ENCODE measurements at regions not wholly inside any gene's neighbourhood (a gene's known extent, or its start where the extent isn't known, plus 50 kb on each side); places are given as distances from the start of the nearest gene placed in this dataset.
A peak's percentile ranks its signal among the peaks of the same experiment; 100 is the strongest.

DNA sequence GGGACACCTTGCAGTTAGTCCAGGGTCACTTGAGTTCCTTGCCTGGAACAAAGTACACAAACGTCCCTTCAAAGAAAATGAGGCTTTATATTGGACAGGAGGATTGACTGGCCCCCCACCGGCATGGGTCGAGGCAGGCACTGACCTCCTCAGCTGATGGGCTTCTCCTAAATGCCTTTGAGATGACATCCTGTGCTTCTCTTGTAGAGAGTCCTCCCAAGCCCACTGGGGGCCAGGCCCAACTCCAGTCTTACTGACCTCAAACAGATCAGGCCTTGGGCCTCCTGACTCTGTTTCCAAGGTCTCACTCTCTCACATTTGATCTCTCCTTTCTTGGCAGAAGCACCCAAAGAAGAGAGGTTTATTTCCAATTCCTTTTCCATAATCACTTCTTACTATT is 516.1 kb downstream of the MCTP2 start:
- no peak overlapping the region for H3K4me3 ChIP-seq (replicated peaks; ENCODE audit: insufficient read depth, low read length)
- DNase-seq (ENCODE audit: low read depth in 1 of 2, low spot score in 1 of 2) = no peak
- no peak overlapping the region for H3K27ac ChIP-seq (replicated peaks)
- H3K27me3 ChIP-seq (ENCODE audit: insufficient read depth, poor library complexity, severe bottlenecking) = no peaks in the 10 kb centered on the region
- TF ChIP-seq, protein P1, sequence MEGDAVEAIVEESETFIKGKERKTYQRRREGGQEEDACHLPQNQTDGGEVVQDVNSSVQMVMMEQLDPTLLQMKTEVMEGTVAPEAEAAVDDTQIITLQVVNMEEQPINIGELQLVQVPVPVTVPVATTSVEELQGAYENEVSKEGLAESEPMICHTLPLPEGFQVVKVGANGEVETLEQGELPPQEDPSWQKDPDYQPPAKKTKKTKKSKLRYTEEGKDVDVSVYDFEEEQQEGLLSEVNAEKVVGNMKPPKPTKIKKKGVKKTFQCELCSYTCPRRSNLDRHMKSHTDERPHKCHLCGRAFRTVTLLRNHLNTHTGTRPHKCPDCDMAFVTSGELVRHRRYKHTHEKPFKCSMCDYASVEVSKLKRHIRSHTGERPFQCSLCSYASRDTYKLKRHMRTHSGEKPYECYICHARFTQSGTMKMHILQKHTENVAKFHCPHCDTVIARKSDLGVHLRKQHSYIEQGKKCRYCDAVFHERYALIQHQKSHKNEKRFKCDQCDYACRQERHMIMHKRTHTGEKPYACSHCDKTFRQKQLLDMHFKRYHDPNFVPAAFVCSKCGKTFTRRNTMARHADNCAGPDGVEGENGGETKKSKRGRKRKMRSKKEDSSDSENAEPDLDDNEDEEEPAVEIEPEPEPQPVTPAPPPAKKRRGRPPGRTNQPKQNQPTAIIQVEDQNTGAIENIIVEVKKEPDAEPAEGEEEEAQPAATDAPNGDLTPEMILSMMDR (IDR thresholded peaks at IDR 0.05; ENCODE audit: insufficient read depth, low read length) = no peak
- no peak for TF ChIP-seq GABPA (IDR thresholded peaks at IDR 0.05; ENCODE audit: low read depth)

DNA sequence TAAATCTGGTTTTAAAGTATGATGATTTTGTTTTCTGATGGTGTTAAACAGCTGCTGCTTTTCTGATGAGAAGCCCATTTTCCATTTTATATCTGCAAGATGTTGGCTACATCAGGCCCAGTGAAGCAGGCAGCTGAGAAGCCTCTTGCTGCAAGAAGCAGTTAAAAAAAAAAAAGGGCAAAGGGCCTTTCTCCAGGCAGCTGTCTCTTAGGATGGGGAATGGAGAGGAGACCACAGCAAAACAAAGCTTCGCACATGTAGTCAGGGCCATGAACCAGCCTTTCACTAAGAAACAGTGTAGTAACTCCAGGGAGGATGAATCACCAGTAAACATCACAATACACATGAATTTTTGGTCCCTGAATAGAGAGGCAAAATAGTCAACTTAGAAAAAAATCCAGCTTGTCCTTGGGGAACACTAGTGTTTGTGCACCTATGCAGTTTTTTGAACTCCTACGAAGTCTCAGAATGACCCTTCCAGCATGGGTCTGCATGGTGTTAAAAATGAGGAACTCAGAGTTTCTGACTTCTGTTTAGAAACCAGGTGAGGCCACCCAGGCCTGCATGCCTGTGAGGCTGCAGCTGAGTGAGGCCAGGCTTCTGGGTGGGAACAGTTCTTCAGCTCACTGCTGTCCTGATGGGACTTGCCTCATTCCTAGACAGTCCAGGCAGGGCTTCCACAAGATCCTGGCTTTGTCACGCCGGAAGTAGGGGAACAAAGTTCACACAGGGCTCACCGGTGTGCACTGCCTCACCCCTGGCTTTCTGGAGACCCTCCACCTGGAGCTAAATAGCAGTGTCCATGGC is 518.7 kb downstream of the MCTP2 start:
- DNase-seq (ENCODE audit: low read depth in 1 of 2, low spot score in 1 of 2) = no peak
- H3K27me3 ChIP-seq (ENCODE audit: insufficient read depth, poor library complexity, severe bottlenecking) = no peaks in the 10 kb centered on the region
- TF ChIP-seq POLR2AphosphoS5 (IDR thresholded peaks at IDR 0.05; ENCODE audit: low read depth) (no peak), SPI1 (IDR thresholded peaks at IDR 0.05; ENCODE audit: borderline replicate concordance, low read depth) (peak; percentile 81)
- TF ChIP-seq, protein P2, sequence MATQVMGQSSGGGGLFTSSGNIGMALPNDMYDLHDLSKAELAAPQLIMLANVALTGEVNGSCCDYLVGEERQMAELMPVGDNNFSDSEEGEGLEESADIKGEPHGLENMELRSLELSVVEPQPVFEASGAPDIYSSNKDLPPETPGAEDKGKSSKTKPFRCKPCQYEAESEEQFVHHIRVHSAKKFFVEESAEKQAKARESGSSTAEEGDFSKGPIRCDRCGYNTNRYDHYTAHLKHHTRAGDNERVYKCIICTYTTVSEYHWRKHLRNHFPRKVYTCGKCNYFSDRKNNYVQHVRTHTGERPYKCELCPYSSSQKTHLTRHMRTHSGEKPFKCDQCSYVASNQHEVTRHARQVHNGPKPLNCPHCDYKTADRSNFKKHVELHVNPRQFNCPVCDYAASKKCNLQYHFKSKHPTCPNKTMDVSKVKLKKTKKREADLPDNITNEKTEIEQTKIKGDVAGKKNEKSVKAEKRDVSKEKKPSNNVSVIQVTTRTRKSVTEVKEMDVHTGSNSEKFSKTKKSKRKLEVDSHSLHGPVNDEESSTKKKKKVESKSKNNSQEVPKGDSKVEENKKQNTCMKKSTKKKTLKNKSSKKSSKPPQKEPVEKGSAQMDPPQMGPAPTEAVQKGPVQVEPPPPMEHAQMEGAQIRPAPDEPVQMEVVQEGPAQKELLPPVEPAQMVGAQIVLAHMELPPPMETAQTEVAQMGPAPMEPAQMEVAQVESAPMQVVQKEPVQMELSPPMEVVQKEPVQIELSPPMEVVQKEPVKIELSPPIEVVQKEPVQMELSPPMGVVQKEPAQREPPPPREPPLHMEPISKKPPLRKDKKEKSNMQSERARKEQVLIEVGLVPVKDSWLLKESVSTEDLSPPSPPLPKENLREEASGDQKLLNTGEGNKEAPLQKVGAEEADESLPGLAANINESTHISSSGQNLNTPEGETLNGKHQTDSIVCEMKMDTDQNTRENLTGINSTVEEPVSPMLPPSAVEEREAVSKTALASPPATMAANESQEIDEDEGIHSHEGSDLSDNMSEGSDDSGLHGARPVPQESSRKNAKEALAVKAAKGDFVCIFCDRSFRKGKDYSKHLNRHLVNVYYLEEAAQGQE (IDR thresholded peaks at IDR 0.05; ENCODE audit: insufficient replicate concordance, low read depth) = no peak
- no peak overlapping the region for H3K4me3 ChIP-seq (replicated peaks; ENCODE audit: insufficient read depth, low read length)
- H3K27ac ChIP-seq (replicated peaks) = no peak overlapping the region

DNA sequence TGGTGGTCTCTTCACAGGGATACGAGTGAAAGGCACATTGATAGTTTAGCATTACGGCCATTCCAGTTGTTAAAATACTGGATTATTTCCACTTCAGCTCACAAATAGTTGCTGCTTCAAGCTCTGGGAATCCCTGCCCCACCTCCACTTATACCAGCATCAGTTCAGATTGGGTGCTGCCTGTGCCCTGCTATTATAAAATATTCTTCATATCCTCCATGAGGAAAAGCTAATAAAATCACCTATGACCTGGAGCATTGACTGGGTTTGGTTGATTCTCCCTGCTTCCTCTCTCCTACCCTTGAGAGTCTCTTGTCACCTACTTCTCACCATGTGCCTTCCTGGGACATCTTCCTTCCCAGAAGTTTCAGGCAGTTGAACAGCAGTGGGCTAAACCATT is 529.0 kb downstream of the MCTP2 start:
- no peaks in the 10 kb centered on the region for H3K27me3 ChIP-seq (ENCODE audit: insufficient read depth, poor library complexity, severe bottlenecking)
- no peak overlapping the region for H3K27ac ChIP-seq (replicated peaks)
- TF ChIP-seq, protein P1 (IDR thresholded peaks at IDR 0.05; ENCODE audit: insufficient read depth, low read length) = no peak
- DNase-seq (ENCODE audit: low read depth in 1 of 2, low spot score in 1 of 2) = no peak
- H3K4me3 ChIP-seq (replicated peaks; ENCODE audit: insufficient read depth, low read length) = no peak overlapping the region

DNA sequence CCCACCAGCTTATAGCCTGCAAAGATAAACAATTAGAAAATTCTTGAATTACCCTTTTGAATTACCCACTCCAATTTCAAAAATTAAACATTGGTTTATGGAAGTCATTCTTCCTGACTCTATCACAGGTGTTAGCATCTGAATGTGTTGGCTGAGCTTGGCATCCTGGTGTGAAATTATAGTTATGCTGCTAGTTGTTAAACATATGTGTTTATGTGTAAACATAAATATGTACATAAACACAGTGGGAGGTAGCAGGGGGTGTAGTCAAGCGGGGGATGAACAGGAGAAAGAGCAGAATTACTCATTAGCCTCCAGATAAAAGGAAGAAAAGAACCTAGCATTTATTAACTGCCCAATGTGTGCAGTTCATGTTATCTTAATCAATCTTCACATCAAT is 530.2 kb downstream of the MCTP2 start:
- DNase-seq (ENCODE audit: low read depth in 1 of 2, low spot score in 1 of 2) = no peak
- no peaks in the 10 kb centered on the region for H3K27me3 ChIP-seq (ENCODE audit: insufficient read depth, poor library complexity, severe bottlenecking)
- no peak overlapping the region for H3K27ac ChIP-seq (replicated peaks)
- TF ChIP-seq GABPA (IDR thresholded peaks at IDR 0.05; ENCODE audit: low read depth) (no peak), POLR2AphosphoS5 (IDR thresholded peaks at IDR 0.05; ENCODE audit: low read depth) (no peak), SPI1 (IDR thresholded peaks at IDR 0.05; ENCODE audit: borderline replicate concordance, low read depth) (no peak)
- TF ChIP-seq, protein P2 (IDR thresholded peaks at IDR 0.05; ENCODE audit: insufficient replicate concordance, low read depth) = no peak
- TF ChIP-seq, protein P1 (IDR thresholded peaks at IDR 0.05; ENCODE audit: insufficient read depth, low read length) = no peak
- no peak overlapping the region for H3K4me3 ChIP-seq (replicated peaks; ENCODE audit: insufficient read depth, low read length)
